ENCODE measurements at regions not wholly inside any gene's neighbourhood (a gene's known extent, or its start where the extent isn't known, plus 50 kb on each side); places are given as distances from the start of the nearest gene placed in this dataset.

DNA sequence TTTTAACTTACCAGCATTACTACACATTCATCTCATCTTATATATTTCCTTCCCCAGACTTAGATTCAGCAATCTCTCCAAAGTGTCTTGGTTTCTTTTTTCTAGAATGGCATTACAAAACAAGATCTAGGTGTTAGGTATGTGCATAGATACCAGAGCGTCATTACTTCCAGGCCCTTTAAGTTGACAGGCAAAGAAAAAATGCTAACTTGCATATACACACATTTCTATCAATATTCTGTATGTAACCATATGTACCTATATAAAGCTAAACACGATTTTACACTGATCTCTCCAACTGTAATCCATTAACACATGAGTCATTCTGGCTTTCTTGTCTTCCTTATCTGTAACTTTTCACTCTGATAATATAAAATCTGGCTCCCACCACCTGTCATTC, 503.8 kb upstream of the NRXN1 start:
- H3K4me2 ChIP-seq, result no peak overlapping the region
- no peaks in the 10 kb centered on the region for H4K20me1 ChIP-seq (ENCODE audit: insufficient read depth, poor library complexity, severe bottlenecking)
- H3K4me1 ChIP-seq (ENCODE audit: insufficient read depth), result no peaks in the 10 kb centered on the region
- no peak overlapping the region for H3K27ac ChIP-seq
- H3K79me2 ChIP-seq, result no peaks in the 10 kb centered on the region
- H3K9me3 ChIP-seq (ENCODE audit: low read depth), result no peaks in the 10 kb centered on the region
- H3K36me3 ChIP-seq (replicated peaks; ENCODE audit: insufficient read depth, low read depth), result no peaks in the 10 kb centered on the region
- TF ChIP-seq EZH2phosphoT487 (IDR thresholded peaks at IDR 0.05; ENCODE audit: low read depth, severe bottlenecking, unreplicated experiment) (no peak), CTCF (IDR thresholded peaks at IDR 0.05; ENCODE audit: poor library complexity) (no peak), EZH2 (IDR thresholded peaks at IDR 0.05; ENCODE audit: borderline replicate concordance) (no peak)
- no peak overlapping the region for H3K4me3 ChIP-seq
- 76% methylated on average over 2 of the region's 2 CpGs for WGBS (ENCODE audit: low lambda C conversion rate, missing lambda C conversion rate)
- no peak overlapping the region for H2AFZ ChIP-seq
- no peaks in the 10 kb centered on the region for H3K9me2 ChIP-seq (replicated peaks; ENCODE audit: insufficient read depth)
- no peaks in the 10 kb centered on the region for H3K27me3 ChIP-seq
- no peak for DNase-seq (ENCODE audit: low spot score)

GRCh38 chr2:51534166-51534565, 502.2 kb upstream of the NRXN1 start:
- H3K27me3 ChIP-seq, result no peaks in the 10 kb centered on the region
- WGBS (ENCODE audit: low lambda C conversion rate, missing lambda C conversion rate), result 92% methylated on average over 3 of the region's 3 CpGs
- TF ChIP-seq EZH2phosphoT487 (IDR thresholded peaks at IDR 0.05; ENCODE audit: low read depth, severe bottlenecking, unreplicated experiment), result no peak
- H3K4me3 ChIP-seq, result no peak overlapping the region
- H4K20me1 ChIP-seq (ENCODE audit: insufficient read depth, poor library complexity, severe bottlenecking), result no peaks in the 10 kb centered on the region
- no peaks in the 10 kb centered on the region for H3K4me1 ChIP-seq (ENCODE audit: insufficient read depth)
- no peak overlapping the region for H3K27ac ChIP-seq
- no peak overlapping the region for H3K4me2 ChIP-seq
- DNase-seq (ENCODE audit: low spot score), result no peak
- H3K79me2 ChIP-seq, result no peaks in the 10 kb centered on the region
- no peak overlapping the region for H2AFZ ChIP-seq
- H3K9me2 ChIP-seq (replicated peaks; ENCODE audit: insufficient read depth), result no peaks in the 10 kb centered on the region
- H3K36me3 ChIP-seq (replicated peaks; ENCODE audit: insufficient read depth, low read depth), result no peaks in the 10 kb centered on the region
- no peaks in the 10 kb centered on the region for H3K9me3 ChIP-seq (ENCODE audit: low read depth)

DNA sequence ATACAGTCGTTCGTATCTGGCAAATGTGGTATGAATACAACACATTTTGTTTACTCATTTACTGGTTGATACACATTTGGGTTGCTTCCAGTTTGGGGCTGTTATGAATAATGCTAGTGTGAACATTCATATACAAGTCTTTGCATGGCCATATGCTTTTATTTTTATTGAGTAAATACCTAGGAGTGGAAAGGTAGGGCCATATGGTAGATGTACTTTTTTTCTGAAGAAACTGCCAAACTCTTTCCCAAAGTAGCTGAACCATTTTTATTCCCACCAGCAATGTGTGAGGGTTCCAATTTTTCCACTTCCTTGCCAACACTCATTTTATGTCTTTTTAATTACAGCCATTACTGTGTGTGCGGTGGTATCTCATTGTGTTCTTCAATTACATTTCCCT, 496.2 kb upstream of the NRXN1 start:
- Histone ChIP-seq H2AFZ (no peak overlapping the region), H3K9me2 (replicated peaks; ENCODE audit: insufficient read depth) (no peaks in the 10 kb centered on the region), H3K4me1 (ENCODE audit: insufficient read depth) (no peaks in the 10 kb centered on the region), H4K20me1 (ENCODE audit: insufficient read depth, poor library complexity, severe bottlenecking) (no peaks in the 10 kb centered on the region), H3K27me3 (no peaks in the 10 kb centered on the region), H3K4me2 (no peak overlapping the region), H3K36me3 (replicated peaks; ENCODE audit: insufficient read depth, low read depth) (no peaks in the 10 kb centered on the region), H3K4me3 (no peak overlapping the region), H3K79me2 (no peaks in the 10 kb centered on the region), H3K27ac (no peak overlapping the region), H3K9me3 (ENCODE audit: low read depth) (no peaks in the 10 kb centered on the region)
- no peak for DNase-seq (ENCODE audit: low spot score)
- TF ChIP-seq CTCF (IDR thresholded peaks at IDR 0.05; ENCODE audit: poor library complexity) (no peak), EZH2 (IDR thresholded peaks at IDR 0.05; ENCODE audit: borderline replicate concordance) (no peak), EZH2phosphoT487 (IDR thresholded peaks at IDR 0.05; ENCODE audit: low read depth, severe bottlenecking, unreplicated experiment) (no peak)
- 97% methylated on average over 3 of the region's 3 CpGs for WGBS (ENCODE audit: low lambda C conversion rate, missing lambda C conversion rate)

DNA sequence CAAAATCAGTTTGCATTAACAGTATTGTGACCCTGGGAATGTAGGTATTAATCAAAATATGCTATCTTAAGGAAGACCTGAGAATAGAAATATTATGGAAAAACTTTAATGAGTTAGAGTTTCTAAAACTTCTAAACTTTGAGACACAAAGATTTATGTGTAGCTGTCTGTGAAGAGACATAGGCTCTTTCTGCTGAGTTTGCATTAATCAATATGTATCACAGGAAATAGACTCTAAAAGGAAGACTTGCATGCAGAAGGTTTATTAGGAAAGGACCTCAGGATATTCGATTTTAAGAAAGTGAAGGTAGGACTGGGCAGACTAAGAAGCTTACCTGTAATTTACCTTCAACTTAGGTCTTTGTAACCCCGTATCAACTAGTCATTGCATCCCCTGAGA, 494.8 kb upstream of the NRXN1 start:
- Histone ChIP-seq H3K27me3 (no peaks in the 10 kb centered on the region), H3K9me3 (ENCODE audit: low read depth) (no peaks in the 10 kb centered on the region), H3K27ac (no peak overlapping the region), H2AFZ (no peak overlapping the region), H3K4me1 (ENCODE audit: insufficient read depth) (no peaks in the 10 kb centered on the region), H3K4me2 (no peak overlapping the region), H3K9me2 (replicated peaks; ENCODE audit: insufficient read depth) (no peaks in the 10 kb centered on the region), H4K20me1 (ENCODE audit: insufficient read depth, poor library complexity, severe bottlenecking) (no peaks in the 10 kb centered on the region), H3K36me3 (replicated peaks; ENCODE audit: insufficient read depth, low read depth) (no peaks in the 10 kb centered on the region), H3K4me3 (no peak overlapping the region), H3K79me2 (no peaks in the 10 kb centered on the region)
- WGBS (ENCODE audit: low lambda C conversion rate, missing lambda C conversion rate), result 86% methylated on average over 2 of the region's 2 CpGs
- TF ChIP-seq EZH2phosphoT487 (IDR thresholded peaks at IDR 0.05; ENCODE audit: low read depth, severe bottlenecking, unreplicated experiment), result no peak
- no peak for TF ChIP-seq EZH2 (IDR thresholded peaks at IDR 0.05; ENCODE audit: borderline replicate concordance)
- no peak for TF ChIP-seq CTCF (IDR thresholded peaks at IDR 0.05; ENCODE audit: poor library complexity)
- DNase-seq (ENCODE audit: low spot score), result no peak
